GM18870 (cell line): ENCODE measurements at regions not wholly inside any gene's neighbourhood (a gene's known extent, or its start where the extent isn't known, plus 50 kb on each side); places are given as distances from the start of the nearest gene placed in this dataset.
"Not testable (repeated sequence)": the region's sequence is repeated elsewhere in the genome, so short reads cannot be mapped to it uniquely, and the experiment has no call there.

Source experiments
- ATAC-seq: cut with Tn5 transposase; IDR thresholded peaks from one replicate; pipeline ENCODE4 v1.9.1; 2021; ENCODE audit warnings: moderate library complexity; ENCODE audit not compliant: unreplicated experiment

DNA sequence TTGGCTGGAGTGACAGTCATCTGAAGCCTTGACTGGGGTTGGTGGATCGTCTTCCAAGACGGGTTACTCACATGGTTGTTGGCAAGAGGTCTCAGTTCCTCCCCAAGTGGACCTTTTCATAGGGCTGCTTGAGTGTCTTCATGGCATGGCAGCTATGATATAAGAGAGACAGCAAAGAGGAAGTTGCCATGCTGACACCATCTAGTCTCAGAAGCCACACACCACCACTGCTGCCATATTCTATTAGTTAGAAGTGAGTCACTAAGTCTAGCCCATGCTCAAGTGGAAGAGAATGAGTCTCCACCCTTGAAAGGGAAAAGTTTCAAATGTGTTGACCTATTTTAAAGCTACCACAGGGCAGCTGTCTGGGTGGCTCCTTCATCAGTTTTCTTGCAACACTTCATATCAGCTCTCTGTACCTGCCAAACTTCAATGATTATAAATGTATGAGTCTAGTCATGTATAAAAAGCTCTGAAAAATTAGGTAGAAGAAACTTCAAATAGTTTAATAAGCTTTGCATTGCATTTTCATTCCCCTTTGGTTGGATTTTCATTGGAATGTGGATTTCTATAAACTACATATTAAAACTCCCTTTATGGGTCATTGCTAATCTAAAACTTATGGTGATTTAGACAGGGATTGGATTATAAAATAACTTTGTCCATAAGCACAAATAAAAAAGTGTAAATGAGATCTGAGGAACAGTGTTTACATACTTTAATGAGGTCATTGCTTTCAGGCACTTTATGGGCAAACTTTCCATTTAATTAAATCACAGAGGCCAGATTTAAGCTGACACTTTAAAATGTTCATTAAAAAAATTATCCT is 68.0 kb upstream of the ATXN3L start:
- no peak for ATAC-seq

- ATAC-seq: no peak
These were observed 66.8 kb upstream of the ATXN3L start for GRCh38 chrX:13386636-13387035.

DNA sequence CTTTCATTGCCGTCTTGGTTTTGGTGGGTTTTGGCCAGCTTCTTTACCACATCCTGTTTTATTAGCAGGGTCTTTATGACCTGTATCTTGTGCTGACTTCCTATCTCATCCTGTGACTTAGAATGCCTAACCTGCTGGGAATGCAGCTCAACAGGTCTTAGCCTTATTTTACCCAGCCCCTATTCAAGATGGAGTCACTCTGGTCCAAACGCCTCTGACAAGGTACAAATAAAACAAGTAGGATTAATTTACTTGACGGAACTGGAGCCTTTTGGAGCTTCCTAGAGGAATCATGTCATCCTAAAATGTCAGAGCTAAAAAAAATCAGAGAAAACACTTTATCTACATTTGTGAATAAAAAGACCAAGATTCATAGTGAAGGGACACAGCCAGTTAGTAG is 66.2 kb upstream of the ATXN3L start:
- ATAC-seq: no peak

- no peak for ATAC-seq
These were observed 64.1 kb upstream of the ATXN3L start for GRCh38 chrX:13383907-13384306.

GRCh38 chrX:13381514-13381913 is 61.7 kb upstream of the ATXN3L start:
- no peak for ATAC-seq

- ATAC-seq: no peak
These were observed 60.4 kb upstream of the ATXN3L start for GRCh38 chrX:13380211-13380610.

- ATAC-seq: not testable (repeated sequence)
These were observed 59.0 kb upstream of the ATXN3L start for GRCh38 chrX:13378562-13379518.

GRCh38 chrX:13377550-13377934 is 57.7 kb upstream of the ATXN3L start:
- ATAC-seq: no peak

DNA sequence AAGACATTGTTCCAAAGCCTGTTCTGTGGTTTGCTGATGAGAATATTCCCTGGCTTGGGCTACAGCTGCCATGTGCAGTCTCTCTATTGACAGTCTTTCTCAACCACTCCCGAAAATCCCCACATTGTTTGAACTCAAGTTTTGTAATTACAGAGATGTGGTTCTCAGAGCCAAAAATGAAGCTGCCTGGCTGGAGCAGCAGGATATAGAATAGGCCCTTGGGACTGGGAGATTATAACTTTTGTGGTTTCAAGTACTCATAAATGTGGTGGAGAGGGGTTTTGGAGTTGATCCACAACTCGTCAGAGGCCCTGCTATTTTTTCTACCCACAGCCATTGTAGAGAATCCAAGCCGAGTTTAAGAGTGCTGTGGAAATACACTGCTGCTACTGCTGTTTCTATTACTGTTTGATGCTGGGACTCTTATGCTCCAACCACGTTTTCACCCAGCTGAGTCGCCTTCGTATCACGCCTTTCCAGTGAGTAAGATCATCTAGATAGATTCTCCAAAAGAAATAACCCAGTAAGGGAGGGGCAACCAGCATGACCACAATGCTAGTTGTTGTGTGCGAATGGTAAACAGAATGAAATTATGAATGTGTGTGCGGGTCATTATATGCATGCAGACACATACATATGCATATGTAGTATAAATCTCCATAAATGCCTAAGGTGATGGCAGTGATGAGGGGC is 57.1 kb upstream of the ATXN3L start:
- no peak for ATAC-seq

GRCh38 chrX:13375596-13375995 is 55.7 kb upstream of the ATXN3L start:
- ATAC-seq: not testable (repeated sequence)

GRCh38 chrX:13374364-13374763 is 54.5 kb upstream of the ATXN3L start:
- ATAC-seq: no peak

GRCh38 chrX:13373431-13374187 is 53.8 kb upstream of the ATXN3L start:
- ATAC-seq: no peak

GRCh38 chrX:13373027-13373426 is 53.2 kb upstream of the ATXN3L start:
- ATAC-seq: no peak

DNA sequence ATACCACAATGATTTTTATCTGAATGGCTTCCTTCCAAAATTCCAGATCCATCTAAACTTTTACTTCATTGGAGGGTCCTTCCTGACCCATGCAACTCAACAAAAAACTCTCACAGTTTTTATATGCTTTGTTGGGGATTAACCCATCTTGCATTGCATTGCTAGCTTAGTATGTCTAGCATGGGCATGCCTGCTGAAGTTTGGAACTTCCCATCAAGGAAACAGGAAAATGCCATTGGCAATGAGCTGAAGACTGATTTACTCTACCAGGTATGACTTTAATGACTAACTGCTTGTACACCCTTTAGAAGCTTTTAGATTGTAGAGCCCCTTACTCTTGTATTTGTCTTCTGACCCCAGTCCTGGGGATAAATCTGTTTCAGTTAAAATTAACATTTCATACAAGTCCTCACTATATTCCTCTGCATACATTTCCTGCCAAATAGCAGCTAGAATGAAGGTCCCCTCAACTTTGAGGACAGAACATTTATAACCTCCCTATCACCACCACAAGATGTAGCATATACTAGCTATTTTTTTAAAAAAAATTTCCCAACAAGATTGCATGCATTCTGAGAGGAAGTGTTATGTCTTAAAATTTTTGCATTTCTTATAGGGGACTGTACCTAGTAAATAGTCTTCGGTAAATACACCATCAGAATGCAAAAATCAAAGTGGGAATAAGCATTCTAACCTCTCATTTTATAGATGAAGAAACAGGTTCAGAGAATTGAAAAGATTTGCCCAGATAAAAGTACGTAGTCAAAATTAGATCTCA is 52.5 kb upstream of the ATXN3L start:
- ATAC-seq: no peak

DNA sequence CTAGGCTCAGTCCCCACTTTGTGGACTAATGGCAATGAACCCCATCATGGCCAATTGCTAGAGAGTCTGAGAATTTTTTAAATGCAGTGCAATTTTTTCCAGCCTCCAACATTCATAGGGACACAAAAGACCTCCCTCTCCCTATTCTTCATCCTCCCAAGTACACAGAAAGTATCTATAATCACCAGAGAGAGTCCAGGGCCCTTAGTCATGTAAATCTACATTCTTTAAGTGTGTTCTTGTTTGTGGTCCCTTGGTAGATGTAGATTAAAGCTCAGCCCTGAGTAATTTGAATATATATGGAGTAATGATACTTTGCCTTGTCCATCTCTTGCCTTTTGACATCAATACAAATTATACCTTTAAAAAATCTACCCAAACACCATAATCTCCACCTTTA is 51.3 kb upstream of the ATXN3L start:
- no peak for ATAC-seq

GRCh38 chrX:13370713-13371112 is 50.9 kb upstream of the ATXN3L start:
- ATAC-seq: no peak
